Adrenal gland (tissue), 5 donors: ENCODE measurements at regions not wholly inside any gene's neighbourhood (a gene's known extent, or its start where the extent isn't known, plus 50 kb on each side); places are given as distances from the start of the nearest gene placed in this dataset.

Experiments
- CTCF ChIP-seq, 6 experiments: fragments of 450-650 bp in 4 of 6; fragments of 200-600 bp in 2 of 6; sonication (generic) in 1 of 6; IDR thresholded peaks; 1 replicate in 5 of 6; 2 replicates in 1 of 6; pipeline versions ENCODE4 v1.5.1 to v1.8.0; 2016 to 2021; ENCODE audit warnings: antibody characterized with exemption in 6 of 6, mild to moderate bottlenecking in 2 of 6, moderate library complexity in 1 of 6
- POLR2A ChIP-seq, 2 donors: fragments of 450-650 bp; IDR thresholded peaks; one replicate each; pipeline ENCODE4 v1.6.1; 2017; ENCODE audit warnings: antibody characterized with exemption in 2 of 2, mild to moderate bottlenecking in 2 of 2, moderate library complexity in 1 of 2
- donor health status: DM: no; HTN: no; CAD: no.

- TF ChIP-seq CTCF (IDR thresholded peaks at IDR 0.05) (no peak), POLR2A (IDR thresholded peaks at IDR 0.05) (no peak)
Measured at GRCh38 chr2:215668378-215668775, 232.5 kb upstream of the FN1 start.
